CD4-positive, alpha-beta memory T cell (primary cell): ENCODE measurements at regions not wholly inside any gene's neighbourhood (a gene's known extent, or its start where the extent isn't known, plus 50 kb on each side); places are given as distances from the start of the nearest gene placed in this dataset.

Experiments used
- CTCF ChIA-PET: fragments of 350-600 bp; sonication (Branson Sonifier 250); formaldehyde crosslinking; loops from one replicate; lab custom pipeline; 2021; ENCODE audit warnings: inconsistent platforms; ENCODE audit not compliant: partially characterized antibody; lab: Charles Lee
- POLR2A ChIA-PET: fragments of 350-600 bp; sonication (Branson Sonifier 250); formaldehyde crosslinking; loops from one replicate; lab custom pipeline; 2021; ENCODE audit not compliant: partially characterized antibody; lab: Charles Lee
- DNase-seq, 5 donors: peaks; one replicate each; pipeline versions ENCODE4 v3.0.0 to v3.0.0-alpha.2; 2020 to 2022; ENCODE audit warnings: mixed read lengths in 1 of 5
- H3K27ac ChIP-seq: one replicate; pipeline ENCODE4 v1.7.0; 2013; ENCODE audit warnings: low read depth, low read length
- H3K27me3 ChIP-seq: 2 replicates; pipeline ENCODE4 v1.7.0; 2013; ENCODE audit warnings: mild to moderate bottlenecking, low read length, moderate library complexity; ENCODE audit not compliant: insufficient read depth
- H3K36me3 ChIP-seq: 2 replicates; pipeline ENCODE4 v1.7.0; 2013; ENCODE audit warnings: mild to moderate bottlenecking, low read length, moderate library complexity; ENCODE audit not compliant: insufficient read depth
- H3K4me1 ChIP-seq: 2 replicates; pipeline ENCODE4 v1.7.0; 2013; ENCODE audit warnings: mild to moderate bottlenecking, low read length, moderate library complexity; ENCODE audit not compliant: insufficient read depth
- H3K4me3 ChIP-seq, 2 donors: one replicate each; pipeline ENCODE4 v1.7.0; 2013; ENCODE audit warnings: low read length in 2 of 2, mild to moderate bottlenecking in 1 of 2
- H3K9me3 ChIP-seq, 2 donors: one replicate each; pipeline ENCODE4 v1.7.0; 2013; ENCODE audit warnings: low read length in 2 of 2, control low read depth in 1 of 2; ENCODE audit not compliant: control insufficient read depth in 1 of 2
- H3K27ac Mint-ChIP-seq, 7 donors: one replicate each; pipeline ENCODE4 v1.8.0; 2020 to 2021; ENCODE audit warnings: mixed read lengths in 7 of 7, mild to moderate bottlenecking in 6 of 7, inconsistent platforms in 3 of 7, moderate library complexity in 3 of 7
- H3K27me3 Mint-ChIP-seq, 2 donors: one replicate each; pipeline ENCODE4 v1.8.0; 2020 to 2021; ENCODE audit warnings: mixed read lengths in 2 of 2
- H3K36me3 Mint-ChIP-seq, 2 donors: one replicate each; pipeline ENCODE4 v1.8.0; 2020 to 2021; ENCODE audit warnings: mixed read lengths in 2 of 2, inconsistent platforms in 1 of 2, mild to moderate bottlenecking in 1 of 2
- H3K4me1 Mint-ChIP-seq, 4 donors: one replicate each; pipeline ENCODE4 v1.8.0; 2020 to 2021; ENCODE audit warnings: mixed read lengths in 4 of 4, mild to moderate bottlenecking in 1 of 4
- H3K4me3 Mint-ChIP-seq, 8 donors: one replicate each; pipeline ENCODE4 v1.8.0; 2020 to 2021; ENCODE audit warnings: mixed read lengths in 8 of 8, mild to moderate bottlenecking in 7 of 8, moderate library complexity in 6 of 8, inconsistent platforms in 3 of 8
- H3K9me3 Mint-ChIP-seq, 8 donors: one replicate each; pipeline ENCODE4 v1.8.0; 2020 to 2021; ENCODE audit warnings: mixed read lengths in 8 of 8, mild to moderate bottlenecking in 5 of 8, inconsistent platforms in 3 of 8, moderate library complexity in 1 of 8
- intact Hi-C: fragments of 100-400 bp; cut with micrococcal nuclease; formaldehyde crosslinking; loops from one replicate; pipeline ENCODE4 v1.15.1; 2023

- DNase-seq = no peak
- Mint-ChIP-seq H3K4me3 (peak overlapping the region in 1 of 8 donors; percentile 7), H3K36me3 (no peaks in the 10 kb centered on the region), H3K4me1 (peaks cover 28 to 54% (median 40%) of the 10 kb centered on the region in 4 donors), H3K9me3 (no peaks in the 10 kb centered on the region), H3K27me3 (no peaks in the 10 kb centered on the region), H3K27ac (peak overlapping the region in 5 of 7 donors; percentile 4 to 70 (median 60))
- H3K4me1 ChIP-seq = peaks cover 43% of the 10 kb centered on the region
- no peak overlapping the region for H3K4me3 ChIP-seq
- no peak overlapping the region for H3K27ac ChIP-seq
- POLR2A ChIA-PET = interaction anchor here (1.1 to 4.0 kb wide), 4 partner anchors 9 to 60 kb away, joined by 3 to 28 read pairs (median 14); no protein-coding TSS in a partner anchor
- intact Hi-C loops = no loop called here
- H3K9me3 ChIP-seq = no peaks in the 10 kb centered on the region
- no peaks in the 10 kb centered on the region for H3K36me3 ChIP-seq
- no peaks in the 10 kb centered on the region for H3K27me3 ChIP-seq
- CTCF ChIA-PET = interaction anchor here (0.8 to 14.9 kb wide), 9 partner anchors 8 to 378 kb away, joined by 3 to 180 read pairs (median 5); no protein-coding TSS in a partner anchor
These were observed 62.9 kb downstream of the S1PR1 start for GRCh38 chr1:101299710-101300109.

GRCh38 chr1:101300916-101301315 is 64.1 kb downstream of the S1PR1 start:
- Mint-ChIP-seq H3K9me3 (no peaks in the 10 kb centered on the region), H3K36me3 (no peaks in the 10 kb centered on the region), H3K4me1 (peaks cover 17 to 42% (median 30%) of the 10 kb centered on the region in 4 donors), H3K27ac (peak overlapping the region in 2 of 7 donors; percentile 15 to 18), H3K27me3 (no peaks in the 10 kb centered on the region), H3K4me3 (no peak overlapping the region)
- Histone ChIP-seq H3K27ac (no peak overlapping the region), H3K9me3 (no peaks in the 10 kb centered on the region), H3K4me1 (peaks cover 31% of the 10 kb centered on the region), H3K4me3 (no peak overlapping the region), H3K27me3 (no peaks in the 10 kb centered on the region), H3K36me3 (no peaks in the 10 kb centered on the region)
- POLR2A ChIA-PET = interaction anchor here (1.0 to 4.0 kb wide), 6 partner anchors 8 to 404 kb away, joined by 3 to 28 read pairs (median 4); no protein-coding TSS in a partner anchor
- no peak for DNase-seq
- intact Hi-C loops = no loop called here
- CTCF ChIA-PET = interaction anchor here (1.5 to 14.9 kb wide), 5 partner anchors 7 to 379 kb away, joined by 5 to 180 read pairs (median 18); no protein-coding TSS in a partner anchor

- no peaks in the 10 kb centered on the region for H3K27me3 ChIP-seq
- H3K27ac ChIP-seq = no peak overlapping the region
- peaks cover 14 to 35% (median 27%) of the 10 kb centered on the region in 4 donors for H3K4me1 Mint-ChIP-seq
- H3K27me3 Mint-ChIP-seq = no peaks in the 10 kb centered on the region
- no peaks in the 10 kb centered on the region for H3K9me3 ChIP-seq
- no peaks in the 10 kb centered on the region for H3K36me3 ChIP-seq
- no peaks in the 10 kb centered on the region for H3K9me3 Mint-ChIP-seq
- no peak overlapping the region for H3K27ac Mint-ChIP-seq
- ChIA-PET POLR2A (interaction anchor here (1.2 to 4.0 kb wide), 3 partner anchors 8 to 57 kb away, joined by 3 to 28 read pairs (median 22); no protein-coding TSS in a partner anchor), CTCF (interaction anchor here (1.4 to 14.9 kb wide), 4 partner anchors 6 to 378 kb away, joined by 3 to 180 read pairs (median 32); no protein-coding TSS in a partner anchor)
- no peaks in the 10 kb centered on the region for H3K36me3 Mint-ChIP-seq
- peaks cover 30% of the 10 kb centered on the region for H3K4me1 ChIP-seq
- DNase-seq = no peak
- no peak overlapping the region for H3K4me3 Mint-ChIP-seq
- no peak overlapping the region for H3K4me3 ChIP-seq
- intact Hi-C loops = no loop called here
These were observed 64.7 kb downstream of the S1PR1 start for GRCh38 chr1:101301446-101302057.

- Histone ChIP-seq H3K4me3 (no peak overlapping the region), H3K27ac (no peak overlapping the region), H3K4me1 (peaks cover 28% of the 10 kb centered on the region), H3K9me3 (no peaks in the 10 kb centered on the region), H3K36me3 (no peaks in the 10 kb centered on the region), H3K27me3 (no peaks in the 10 kb centered on the region)
- ChIA-PET CTCF (interaction anchor here (0.6 to 8.4 kb wide), 6 partner anchors 8 to 380 kb away, joined by 3 to 180 read pairs (median 5); no protein-coding TSS in a partner anchor), POLR2A (interaction anchor here (1.9 kb wide), 1 partner anchor 12 kb away, joined by 4 read pairs; no protein-coding TSS in a partner anchor)
- Mint-ChIP-seq H3K4me3 (no peak overlapping the region), H3K9me3 (no peaks in the 10 kb centered on the region), H3K27me3 (no peaks in the 10 kb centered on the region), H3K36me3 (no peaks in the 10 kb centered on the region), H3K27ac (no peak overlapping the region), H3K4me1 (peaks cover 19 to 34% (median 26%) of the 10 kb centered on the region in 4 donors)
- intact Hi-C loops = no loop called here
- DNase-seq = no peak
These were observed 66.2 kb downstream of the S1PR1 start for GRCh38 chr1:101302831-101303511.

- H3K27me3 Mint-ChIP-seq = no peaks in the 10 kb centered on the region
- H3K4me3 ChIP-seq = peak overlapping the region in 1 of 2 donors; percentile 55
- no peak for DNase-seq
- no peaks in the 10 kb centered on the region for H3K9me3 Mint-ChIP-seq
- peak overlapping the region in 4 of 8 donors; percentile 60 to 87 (median 84) for H3K4me3 Mint-ChIP-seq
- H3K4me1 Mint-ChIP-seq = peaks cover 45 to 66% (median 55%) of the 10 kb centered on the region in 4 donors
- H3K36me3 Mint-ChIP-seq = peaks cover 0 to 1% of the 10 kb centered on the region in 2 donors
- H3K9me3 ChIP-seq = no peaks in the 10 kb centered on the region
- peak overlapping the region; percentile 97 to 99 (median 98) for H3K27ac Mint-ChIP-seq
- CTCF ChIA-PET = interaction anchor here (1.0 to 9.0 kb wide), 13 partner anchors 14 to 413 kb away, joined by 3 to 262 read pairs (median 16); partner anchors contain the start of genes EXTL2 and SLC30A7
- intact Hi-C loops = no loop called here
- POLR2A ChIA-PET = interaction anchor here (1.0 to 4.8 kb wide), 10 partner anchors 8 to 384 kb away, joined by 3 to 75 read pairs (median 18); partner anchors contain the start of gene S1PR1
- peak overlapping the region; percentile 79 for H3K27ac ChIP-seq
- no peaks in the 10 kb centered on the region for H3K36me3 ChIP-seq
- H3K4me1 ChIP-seq = peaks cover 56% of the 10 kb centered on the region
- no peaks in the 10 kb centered on the region for H3K27me3 ChIP-seq
These were observed 71.3 kb downstream of the S1PR1 start for GRCh38 chr1:101307985-101308689.

- no peaks in the 10 kb centered on the region for H3K27me3 ChIP-seq
- H3K4me3 ChIP-seq = peak overlapping the region; percentile 24 to 55
- no peak for DNase-seq
- ChIA-PET POLR2A (interaction anchor here (0.7 to 4.8 kb wide), 40 partner anchors 9 to 957 kb away, joined by 3 to 75 read pairs (median 5); partner anchors contain the start of genes CDC14A, EXTL2, S1PR1 and SLC30A7), CTCF (interaction anchor here (0.7 to 9.0 kb wide), 47 partner anchors 9 to 440 kb away, joined by 3 to 262 read pairs (median 6); partner anchors contain the start of genes EXTL2 and SLC30A7)
- Mint-ChIP-seq H3K27me3 (no peaks in the 10 kb centered on the region), H3K9me3 (no peaks in the 10 kb centered on the region), H3K4me1 (peaks cover 49 to 72% (median 61%) of the 10 kb centered on the region in 4 donors), H3K27ac (peak overlapping the region; percentile 97 to 99 (median 98)), H3K36me3 (peaks cover 0 to 1% of the 10 kb centered on the region in 2 donors), H3K4me3 (peak overlapping the region; percentile 80 to 88 (median 86))
- H3K4me1 ChIP-seq = peaks cover 56% of the 10 kb centered on the region
- intact Hi-C loops = loop anchor here (1.0 kb wide), 5 partner anchors 14 to 258 kb away; no protein-coding TSS in a partner anchor
- H3K9me3 ChIP-seq = no peaks in the 10 kb centered on the region
- peak overlapping the region; percentile 79 for H3K27ac ChIP-seq
- no peaks in the 10 kb centered on the region for H3K36me3 ChIP-seq
These were observed 72.1 kb downstream of the S1PR1 start for GRCh38 chr1:101308935-101309333.
